Right renal cortex interstitium (tissue), 3 donors: ENCODE measurements at regions not wholly inside any gene's neighbourhood (a gene's known extent, or its start where the extent isn't known, plus 50 kb on each side); places are given as distances from the start of the nearest gene placed in this dataset.

Experiments used
- DNase-seq, 3 donors: peaks; one replicate each; pipeline ENCODE4 v3.0.0-alpha.2; 2013; ENCODE audit warnings: low read depth in 3 of 3, low spot score in 2 of 3

DNA sequence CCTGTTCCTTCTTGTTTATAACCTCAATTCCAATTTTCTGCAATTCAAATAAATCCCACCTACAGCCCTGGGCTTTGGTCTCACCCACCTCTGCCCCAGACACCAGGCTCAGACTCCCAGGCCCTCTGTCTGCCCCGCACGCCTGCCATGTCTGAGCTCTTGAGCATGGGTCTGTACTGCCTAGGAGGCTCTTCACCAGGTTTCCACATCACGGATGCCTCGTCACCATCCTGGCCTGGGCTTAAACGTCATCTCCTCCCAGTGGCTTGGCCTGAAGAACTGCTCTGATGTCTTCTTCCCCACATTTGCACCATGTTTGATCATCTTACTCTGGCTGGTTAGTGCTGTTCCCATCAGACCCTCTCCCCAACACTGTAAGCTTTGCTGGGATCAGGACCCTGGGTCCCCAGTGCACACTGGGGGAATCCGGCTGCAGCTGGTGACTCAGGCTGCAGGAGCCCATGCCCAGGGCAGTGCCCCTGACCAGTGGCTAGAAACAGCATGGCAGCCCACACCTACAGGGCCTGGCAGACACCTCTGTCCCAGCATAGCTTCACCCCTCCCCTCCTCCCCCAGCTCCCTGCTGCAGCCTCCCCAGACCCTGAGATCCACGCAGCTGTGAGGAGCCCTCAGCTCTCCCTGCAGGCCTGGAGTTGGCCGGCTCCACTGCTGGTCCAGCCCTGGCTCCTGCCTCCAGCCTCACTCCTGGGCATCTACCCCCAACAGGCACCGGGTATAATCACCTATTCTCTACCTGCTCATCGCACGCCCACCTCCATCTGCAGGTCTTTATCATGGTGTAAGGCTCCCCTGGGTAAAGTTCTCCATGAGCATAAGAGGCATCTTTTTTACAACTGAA is 162.8 kb upstream of the NSMCE3 start:
- no peak for DNase-seq

DNA sequence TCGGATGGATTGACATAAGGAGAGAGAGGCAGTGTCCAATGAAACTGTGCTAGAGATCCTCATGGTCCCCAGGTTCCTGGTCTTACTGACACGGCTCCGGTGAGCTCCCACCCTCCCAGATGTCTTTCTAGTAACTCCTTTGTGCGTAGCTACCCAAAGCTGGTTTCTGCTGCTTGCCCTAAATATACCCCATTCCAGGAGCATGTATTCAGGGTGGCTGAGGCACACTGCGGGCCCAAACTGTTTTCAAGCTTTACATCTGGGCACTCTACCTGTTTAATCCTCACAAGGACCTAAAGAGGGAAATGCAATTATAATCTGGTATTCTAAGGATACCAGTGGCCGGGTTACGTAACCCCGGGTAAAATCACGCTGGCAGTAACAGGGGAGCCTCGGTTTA is 161.2 kb upstream of the NSMCE3 start:
- no peak for DNase-seq

DNA sequence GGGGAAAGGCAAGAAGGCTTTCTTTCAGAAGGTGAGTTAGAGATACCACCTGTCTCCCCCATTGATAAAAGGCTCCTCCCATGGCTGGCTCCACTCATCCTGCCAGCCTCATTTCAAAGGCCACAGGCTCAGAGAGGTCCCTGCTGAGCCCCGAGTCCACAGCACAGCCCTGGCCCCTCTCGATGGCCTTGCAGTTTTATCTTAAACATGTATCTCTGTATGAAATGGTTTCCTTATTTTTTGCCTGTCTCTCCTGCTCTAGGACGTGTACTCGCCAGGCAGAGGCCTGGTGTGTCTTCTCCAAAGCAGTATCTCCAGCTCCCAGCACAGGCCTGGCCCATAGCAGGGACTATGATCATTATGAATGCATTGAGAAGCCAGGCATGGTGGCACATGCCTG is 160.5 kb upstream of the NSMCE3 start:
- no peak for DNase-seq

DNA sequence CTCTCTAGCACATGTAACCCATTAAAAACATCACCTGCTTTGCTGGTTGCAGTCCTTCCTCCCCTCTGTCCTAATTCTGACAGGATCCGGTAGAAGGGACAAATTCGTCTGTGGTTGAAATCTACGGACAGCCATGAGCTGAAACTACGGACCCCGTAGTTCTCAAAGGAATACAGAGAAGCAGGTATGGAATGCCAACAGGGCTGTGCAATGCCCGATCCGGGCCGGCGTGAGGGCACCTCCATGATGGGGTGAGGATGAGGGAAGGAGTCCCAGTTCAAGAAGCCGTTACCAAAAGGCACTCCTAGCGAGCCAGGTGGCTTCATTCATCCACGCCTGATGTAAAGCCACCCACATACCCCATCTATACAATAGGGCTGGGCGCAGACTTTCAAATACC is 160.0 kb upstream of the NSMCE3 start:
- no peak for DNase-seq

DNA sequence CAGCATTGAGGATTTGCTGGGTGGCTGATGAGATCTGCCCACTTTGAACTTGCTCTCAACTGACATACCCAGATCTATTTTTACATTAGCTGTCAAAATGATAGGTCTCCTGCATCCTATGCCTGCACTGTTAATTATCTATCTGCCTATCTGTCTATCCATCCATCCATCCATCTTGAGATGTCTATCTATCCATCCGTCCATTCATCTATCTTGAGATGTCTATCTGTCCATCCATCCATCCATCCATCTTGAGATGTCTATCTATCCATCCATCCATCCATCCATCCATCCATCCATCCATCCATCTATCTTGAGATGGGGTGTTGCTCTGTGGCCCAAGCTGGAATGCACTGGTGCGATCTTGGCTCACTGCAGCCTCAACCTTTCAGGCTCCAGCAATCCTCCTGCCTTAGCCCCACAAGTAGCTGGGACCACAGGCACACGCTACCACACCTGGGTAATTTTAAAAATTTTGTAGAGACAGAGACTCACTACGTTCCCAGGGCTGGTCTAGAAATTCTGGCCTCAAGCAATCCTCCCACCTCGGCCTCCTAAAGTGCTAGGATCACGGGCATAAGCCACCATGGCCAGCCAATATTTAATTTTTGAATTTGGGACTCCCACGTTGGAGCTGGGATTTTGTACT is 159.4 kb upstream of the NSMCE3 start:
- no peak for DNase-seq

DNA sequence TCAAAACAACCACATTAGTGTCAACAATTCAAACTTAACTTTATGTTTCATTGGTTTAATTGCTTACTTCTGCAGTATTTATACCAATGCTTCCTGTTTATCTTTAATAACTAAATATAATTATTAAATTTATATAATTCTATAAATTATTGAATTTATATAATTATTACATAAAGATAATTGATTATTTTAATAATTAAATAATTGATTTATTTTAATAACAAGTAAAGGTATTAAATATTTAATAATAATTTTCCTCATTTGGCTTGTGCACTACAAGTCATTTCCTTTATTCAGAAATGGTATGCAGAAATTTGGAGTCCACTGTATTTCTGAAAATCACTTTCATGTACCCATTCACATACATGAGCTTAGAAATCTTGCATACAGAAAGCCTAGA is 156.2 kb upstream of the NSMCE3 start:
- DNase-seq = no peak

DNA sequence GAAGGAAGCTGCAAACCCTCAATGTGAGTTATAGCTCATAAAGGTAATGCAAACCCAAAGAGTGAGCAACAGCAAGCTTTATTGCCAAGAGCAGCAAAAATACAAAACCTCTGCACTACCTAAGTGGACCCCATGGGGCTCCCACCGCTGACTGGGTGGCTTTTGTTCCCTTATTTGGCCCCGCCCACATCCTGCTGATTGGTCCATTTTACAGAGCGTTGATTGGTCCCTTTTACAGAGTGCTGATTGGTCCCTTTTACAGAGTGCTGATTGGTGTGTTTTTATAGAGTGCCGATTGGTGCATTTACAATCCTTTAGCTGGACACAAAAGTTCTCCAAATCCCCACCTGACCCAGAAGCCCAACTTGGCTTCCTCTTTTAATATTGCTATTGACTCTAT is 154.5 kb upstream of the NSMCE3 start:
- DNase-seq = no peak

DNA sequence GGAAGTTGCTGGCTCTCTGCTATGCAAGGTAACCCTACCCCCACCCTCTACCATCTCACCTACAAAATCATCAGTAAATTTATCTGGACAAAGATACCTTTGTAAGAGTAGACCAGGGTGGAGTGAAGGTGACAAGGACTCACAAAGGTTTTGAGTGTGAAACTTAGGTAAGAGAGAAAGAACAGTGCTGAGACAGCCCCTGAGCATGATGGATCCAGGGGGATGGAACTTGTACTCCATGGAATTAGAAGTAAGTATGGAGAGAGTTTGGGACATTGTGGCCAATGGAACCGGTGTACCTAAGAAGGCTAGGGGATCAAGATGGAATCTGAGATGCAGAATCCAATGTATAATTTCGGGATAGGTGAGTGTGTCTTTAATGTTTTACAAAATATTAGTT is 153.0 kb upstream of the NSMCE3 start:
- DNase-seq = no peak

DNA sequence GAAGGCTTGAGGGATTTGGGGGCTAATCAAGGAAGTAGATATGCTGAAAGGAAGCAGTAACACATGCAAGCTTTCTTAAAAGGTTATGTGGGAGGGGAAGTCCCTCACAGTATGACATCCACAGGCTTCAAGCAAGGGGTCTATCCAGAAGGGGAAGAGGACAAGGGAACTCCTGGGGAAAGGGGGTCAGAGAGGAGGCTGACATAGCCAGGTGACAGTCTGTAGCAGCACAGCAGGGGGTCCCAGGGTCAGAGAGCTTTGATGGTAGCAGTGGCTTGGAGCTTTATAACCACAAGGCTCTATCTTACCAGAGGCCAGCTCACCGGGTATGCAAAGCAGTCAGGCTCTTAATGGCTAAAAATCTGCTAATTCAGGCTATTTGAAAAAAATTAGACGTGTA is 150.6 kb upstream of the NSMCE3 start:
- DNase-seq = no peak

DNA sequence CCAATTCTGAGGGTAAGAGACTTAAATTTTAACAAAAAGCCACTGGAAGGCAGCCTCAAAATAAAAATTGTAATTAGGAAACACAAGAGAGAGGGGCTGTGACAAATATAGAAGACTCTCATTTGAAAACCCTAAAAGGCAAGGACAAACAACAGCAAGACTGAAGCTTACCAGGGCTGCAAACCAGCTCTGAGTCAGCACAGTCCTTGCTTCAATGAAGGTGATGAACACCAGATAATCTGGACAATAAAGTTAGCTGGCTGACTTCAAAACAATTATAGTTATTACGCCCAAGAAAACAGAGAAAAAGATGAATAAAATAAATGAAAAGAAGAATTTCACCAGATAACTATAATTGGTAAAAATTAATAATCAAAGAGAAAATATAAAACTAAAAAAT is 149.3 kb upstream of the NSMCE3 start:
- no peak for DNase-seq

DNA sequence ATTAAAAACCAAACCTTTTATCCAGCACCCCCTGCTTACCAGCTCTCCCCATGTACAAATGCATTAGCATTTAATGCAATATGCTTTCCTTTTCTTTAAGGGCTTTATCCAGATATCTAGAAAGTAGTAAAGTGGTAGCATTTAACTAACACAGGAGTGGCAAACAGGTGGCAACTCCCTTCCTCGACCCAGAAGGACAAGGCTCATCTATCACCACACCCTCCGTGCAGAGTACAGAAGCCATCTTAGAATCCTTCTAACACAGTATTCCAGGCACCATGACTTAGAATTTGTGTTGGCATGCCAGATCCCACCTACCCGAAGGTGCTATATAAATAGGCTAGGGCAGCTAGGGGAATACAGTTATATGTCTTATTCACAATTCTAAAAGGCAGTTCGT is 148.6 kb upstream of the NSMCE3 start:
- DNase-seq = no peak

DNA sequence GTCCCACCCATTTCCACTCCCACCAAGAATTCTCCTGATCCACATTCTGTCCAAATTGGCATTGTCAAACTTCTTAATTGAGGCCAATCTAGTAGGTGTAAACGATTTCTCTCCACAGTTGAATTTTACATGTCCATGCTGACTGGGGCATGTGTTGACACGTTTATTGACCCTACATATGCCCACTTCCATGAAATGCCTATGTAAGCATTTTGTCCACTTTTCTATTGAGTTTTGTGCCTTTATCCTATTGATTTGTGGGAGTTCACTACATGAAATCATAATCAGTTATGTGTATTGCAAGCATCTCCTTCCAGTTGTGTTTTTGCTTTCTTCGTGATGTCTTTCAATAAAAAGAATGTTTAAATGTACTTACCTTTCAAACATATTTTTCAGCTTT is 141.7 kb upstream of the NSMCE3 start:
- no peak for DNase-seq

DNA sequence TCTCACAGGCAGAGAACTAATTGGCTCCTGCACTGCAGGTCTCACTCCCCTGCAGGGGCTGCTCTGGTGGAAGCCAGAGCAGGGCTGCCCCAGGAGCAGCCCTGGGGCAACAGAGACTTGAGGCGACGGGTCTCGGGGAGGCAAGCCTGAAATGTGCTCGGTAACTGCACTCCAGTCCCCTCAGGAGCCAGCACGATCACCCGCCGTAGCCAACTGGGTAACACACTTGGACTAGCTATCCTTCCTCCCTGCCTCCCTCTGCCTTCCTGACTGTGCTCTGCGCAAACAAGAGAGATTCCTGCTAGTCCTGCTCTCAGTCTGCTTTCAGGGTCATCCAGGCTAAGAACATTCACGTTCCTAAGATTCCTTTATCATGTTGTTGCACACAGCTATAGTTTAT is 140.7 kb upstream of the NSMCE3 start:
- no peak for DNase-seq

DNA sequence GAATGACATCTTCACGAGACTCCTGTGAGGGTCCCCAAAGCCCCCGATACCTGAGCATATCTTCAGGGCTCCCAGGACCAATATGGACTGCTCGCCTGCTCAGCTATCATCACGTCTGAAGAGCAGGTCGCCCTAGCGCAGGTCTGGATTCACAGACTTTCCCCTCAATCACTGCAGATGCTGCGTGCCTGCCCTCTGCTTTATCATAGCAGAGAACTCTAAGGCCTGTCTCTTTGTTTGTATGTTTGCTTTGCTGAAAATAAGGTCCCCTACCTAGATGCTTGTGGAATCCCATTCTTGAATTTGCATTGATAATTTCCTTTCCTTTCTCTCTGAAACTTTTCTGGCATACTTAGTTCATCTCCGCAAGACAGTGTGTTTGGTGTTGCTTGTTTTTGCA is 140.3 kb upstream of the NSMCE3 start:
- no peak for DNase-seq

DNA sequence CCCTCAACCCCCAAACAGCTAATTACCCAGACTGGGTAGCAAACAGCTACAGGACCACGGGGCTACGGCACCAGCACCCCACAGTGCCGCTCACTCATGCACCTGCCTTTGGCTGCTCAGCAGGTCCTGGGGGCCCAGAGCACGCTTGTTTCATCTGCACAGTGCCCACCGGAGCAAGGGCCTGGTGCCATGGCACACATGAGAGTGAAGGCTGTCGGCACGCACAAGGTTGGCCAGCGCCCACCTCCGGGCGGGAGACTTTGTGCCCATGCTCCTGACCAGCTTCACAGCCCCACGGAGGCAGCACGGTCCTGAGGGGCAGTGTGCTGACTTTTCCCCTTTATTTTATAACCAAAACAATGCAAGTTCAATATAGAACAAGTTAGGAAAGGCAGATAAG is 135.9 kb upstream of the NSMCE3 start:
- DNase-seq = no peak

DNA sequence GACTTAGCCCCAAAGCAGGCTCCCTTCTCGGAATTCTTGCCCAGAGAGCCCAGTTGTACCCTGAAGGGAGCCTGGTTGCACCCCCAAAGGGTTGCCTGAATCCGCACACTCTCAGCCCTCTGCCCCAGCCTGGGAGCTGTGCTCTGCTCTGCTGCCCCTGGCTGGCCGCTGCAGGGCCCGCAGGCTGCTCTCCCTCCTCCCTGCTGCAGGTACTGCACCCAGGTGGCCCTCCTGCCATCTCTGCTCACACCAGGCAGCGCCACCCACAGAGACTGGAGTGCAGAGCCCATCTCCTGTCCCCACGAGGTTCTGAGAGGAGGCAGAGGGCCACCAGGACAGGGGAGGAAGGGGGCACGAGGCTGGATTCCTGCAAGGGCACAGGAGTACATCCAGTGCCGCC is 134.2 kb upstream of the NSMCE3 start:
- no peak for DNase-seq

DNA sequence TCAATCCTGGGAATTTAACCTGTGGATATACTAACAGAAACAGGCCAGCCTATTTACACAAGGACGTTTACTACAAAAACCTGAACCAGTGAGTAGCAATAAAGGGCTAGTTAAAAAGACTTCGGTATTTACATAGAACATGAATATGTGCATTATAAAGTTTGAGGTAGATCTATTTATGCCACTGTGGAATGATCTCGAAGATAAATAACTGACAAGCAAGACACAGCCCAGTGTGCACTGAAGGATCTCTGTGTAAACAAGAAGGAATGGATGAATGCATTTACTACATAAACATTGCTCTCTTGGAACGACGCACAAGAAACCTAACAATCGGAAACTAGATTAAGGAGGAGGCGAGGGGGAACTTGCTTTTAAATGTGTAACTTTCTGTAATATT is 132.0 kb upstream of the NSMCE3 start:
- no peak for DNase-seq

DNA sequence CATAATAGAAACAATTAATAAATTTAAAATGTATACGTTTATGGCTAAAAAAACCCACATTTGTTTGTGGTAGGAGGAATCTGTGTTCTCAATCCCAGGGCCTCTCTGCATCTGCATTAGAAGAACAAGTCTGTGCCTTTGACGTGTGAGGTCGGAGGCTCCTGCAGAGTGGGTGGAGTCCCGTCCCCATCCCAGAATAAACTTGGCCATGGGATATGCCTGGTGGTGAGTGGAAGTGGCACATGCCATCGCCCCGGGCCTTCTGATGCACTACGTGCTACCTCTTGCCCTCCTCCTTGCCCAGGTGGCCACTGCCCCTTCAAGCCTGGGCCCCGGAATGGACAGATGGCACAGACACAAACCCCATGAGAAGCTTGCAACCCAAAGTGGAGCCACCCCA is 131.1 kb upstream of the NSMCE3 start:
- DNase-seq = no peak

DNA sequence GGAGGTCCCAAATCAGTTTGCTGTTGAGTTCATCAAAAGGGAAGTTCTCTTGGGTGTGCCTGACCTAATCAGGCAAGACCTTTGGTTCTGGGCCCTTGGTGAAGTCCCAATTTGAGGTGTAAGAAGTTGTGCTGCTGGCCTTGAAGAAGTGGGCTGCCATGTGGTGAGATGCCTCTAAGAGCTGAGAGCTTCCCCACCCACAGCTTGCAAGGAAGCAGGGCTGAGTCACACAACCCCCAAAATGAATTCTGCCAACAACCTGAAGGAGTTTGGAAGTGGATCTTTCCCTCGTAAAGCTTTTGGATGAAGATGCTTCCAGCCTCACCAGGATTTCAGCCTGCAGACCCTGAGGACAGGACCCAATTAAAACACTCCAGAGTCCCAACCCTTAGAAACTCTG is 129.3 kb upstream of the NSMCE3 start:
- DNase-seq = no peak

DNA sequence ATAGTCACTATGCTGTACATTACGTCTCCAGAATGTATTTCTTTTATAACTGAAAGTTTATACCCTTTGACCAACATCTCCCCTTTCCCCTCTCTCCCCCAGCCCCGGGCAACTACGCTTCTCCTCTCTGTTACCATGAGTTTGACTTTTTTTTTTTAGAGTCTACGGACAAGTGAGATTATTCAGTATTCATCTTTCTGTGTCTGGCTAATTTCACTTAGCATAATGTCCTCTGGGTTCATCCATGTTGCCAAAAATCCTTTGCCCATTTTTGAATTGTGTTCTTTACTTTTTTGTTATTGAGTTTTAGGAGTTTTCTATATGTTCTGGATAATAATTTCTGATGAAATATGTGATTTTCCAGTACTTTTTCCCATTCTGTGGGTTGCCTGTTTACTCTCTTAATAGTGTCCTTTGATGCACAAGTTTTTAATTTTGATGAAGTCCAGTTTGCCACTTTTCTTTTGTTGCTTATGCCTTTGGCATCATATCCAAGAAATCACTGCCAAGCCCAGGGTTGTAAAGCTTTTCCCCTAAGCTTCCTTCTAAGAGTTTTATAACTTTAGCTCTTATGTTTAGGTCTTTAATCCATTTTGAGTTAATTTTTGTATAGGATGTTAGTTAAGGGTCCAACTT is 126.7 kb upstream of the NSMCE3 start:
- DNase-seq = no peak

DNA sequence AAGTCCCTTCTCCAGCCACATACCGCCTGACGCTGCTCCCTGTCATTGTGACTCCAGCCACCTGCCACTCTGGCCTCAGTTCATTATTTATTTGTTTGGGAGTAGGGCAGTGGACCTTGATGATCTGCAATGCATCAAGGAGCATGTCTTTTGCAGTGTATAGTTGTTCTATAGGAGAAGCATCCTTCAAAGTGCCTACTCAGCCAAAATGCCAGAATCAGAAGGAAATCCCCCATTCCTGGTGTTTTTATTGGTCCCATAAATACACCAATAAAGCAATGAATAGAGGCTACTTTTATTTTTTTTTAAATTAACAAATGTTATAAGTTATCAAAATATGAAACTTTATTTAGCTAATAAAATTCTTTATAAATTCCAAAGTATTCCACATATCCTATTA is 123.8 kb upstream of the NSMCE3 start:
- DNase-seq = no peak

DNA sequence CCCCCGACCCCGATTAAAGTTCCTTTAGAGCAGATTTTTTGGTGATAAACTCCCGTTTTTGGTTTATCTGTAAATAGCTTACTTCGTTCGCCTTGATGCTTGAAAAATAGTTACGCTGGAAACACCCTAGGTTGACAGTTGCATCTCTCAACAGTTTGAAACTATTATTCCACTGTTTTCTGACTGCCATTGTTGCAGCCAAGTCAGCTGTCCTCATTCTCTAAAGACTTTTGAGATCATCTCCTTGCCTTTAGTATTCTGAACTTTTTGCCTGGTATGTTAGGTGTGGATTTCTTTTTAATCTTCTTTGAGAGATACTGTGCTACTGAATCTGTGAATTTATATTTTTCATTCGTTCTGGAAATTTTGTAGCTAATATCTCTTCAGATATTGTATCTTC is 122.7 kb upstream of the NSMCE3 start:
- DNase-seq = no peak
